ENCODE measurements at regions not wholly inside any gene's neighbourhood (a gene's known extent, or its start where the extent isn't known, plus 50 kb on each side); places are given as distances from the start of the nearest gene placed in this dataset.

DNA sequence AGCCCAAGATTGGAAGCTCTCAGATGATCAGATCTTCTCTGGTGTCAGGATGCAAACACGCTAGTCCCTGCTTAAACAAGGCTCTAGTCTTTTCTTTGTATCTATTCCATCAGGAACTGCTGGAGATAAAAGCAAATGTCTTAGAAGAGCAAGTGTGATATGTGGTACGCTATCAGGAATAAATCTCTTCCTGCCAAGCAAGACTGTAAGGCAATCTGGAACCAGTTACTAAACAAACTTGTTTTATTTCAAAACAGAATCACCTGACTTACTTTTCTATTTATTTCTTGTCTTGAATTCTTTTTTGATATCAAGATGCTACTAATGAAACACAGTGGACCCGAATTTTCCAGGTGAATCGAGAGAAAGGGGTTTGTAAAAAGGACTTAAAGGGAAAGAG is 139.9 kb upstream of the ZNF644 start:
- Histone ChIP-seq H3K27me3 (replicated peaks in 1 of 7) (no peaks in the 10 kb centered on the region), H3K36me3 (no peaks in the 10 kb centered on the region), H3K4me1 (peaks cover 0 to 6% (median 0%) of the 10 kb centered on the region in 6 donors), H3K27ac (no peak overlapping the region), H3K9me3 (no peaks in the 10 kb centered on the region), H3K4me3 (no peak overlapping the region)
- TF ChIP-seq POLR2AphosphoS5 (IDR thresholded peaks at IDR 0.05) (no peak), POLR2A (IDR thresholded peaks at IDR 0.05) (no peak)
- TF ChIP-seq, protein P1, sequence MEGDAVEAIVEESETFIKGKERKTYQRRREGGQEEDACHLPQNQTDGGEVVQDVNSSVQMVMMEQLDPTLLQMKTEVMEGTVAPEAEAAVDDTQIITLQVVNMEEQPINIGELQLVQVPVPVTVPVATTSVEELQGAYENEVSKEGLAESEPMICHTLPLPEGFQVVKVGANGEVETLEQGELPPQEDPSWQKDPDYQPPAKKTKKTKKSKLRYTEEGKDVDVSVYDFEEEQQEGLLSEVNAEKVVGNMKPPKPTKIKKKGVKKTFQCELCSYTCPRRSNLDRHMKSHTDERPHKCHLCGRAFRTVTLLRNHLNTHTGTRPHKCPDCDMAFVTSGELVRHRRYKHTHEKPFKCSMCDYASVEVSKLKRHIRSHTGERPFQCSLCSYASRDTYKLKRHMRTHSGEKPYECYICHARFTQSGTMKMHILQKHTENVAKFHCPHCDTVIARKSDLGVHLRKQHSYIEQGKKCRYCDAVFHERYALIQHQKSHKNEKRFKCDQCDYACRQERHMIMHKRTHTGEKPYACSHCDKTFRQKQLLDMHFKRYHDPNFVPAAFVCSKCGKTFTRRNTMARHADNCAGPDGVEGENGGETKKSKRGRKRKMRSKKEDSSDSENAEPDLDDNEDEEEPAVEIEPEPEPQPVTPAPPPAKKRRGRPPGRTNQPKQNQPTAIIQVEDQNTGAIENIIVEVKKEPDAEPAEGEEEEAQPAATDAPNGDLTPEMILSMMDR (IDR thresholded peaks at IDR 0.05 in 8 of 11, conservative IDR thresholded peaks at IDR 0.05 in 3 of 11), result no peak
- 70 to 83% (median 73%) methylated on average over 4 of the region's 4 CpGs for WGBS, 5 donors
- DNase-seq, result no peak
- intact Hi-C loops (cut with DNase I; ENCODE audit: low total_unique reads), result no loop called here

GRCh38 chr1:91161166-91161565 is 139.3 kb upstream of the ZNF644 start:
- no peak for DNase-seq
- Histone ChIP-seq H3K4me3 (no peak overlapping the region), H3K36me3 (no peaks in the 10 kb centered on the region), H3K27ac (no peak overlapping the region), H3K27me3 (replicated peaks in 1 of 7) (no peaks in the 10 kb centered on the region), H3K4me1 (peaks cover 0 to 6% (median 0%) of the 10 kb centered on the region in 6 donors), H3K9me3 (no peaks in the 10 kb centered on the region)
- intact Hi-C loops (cut with DNase I; ENCODE audit: low total_unique reads), result no loop called here
- TF ChIP-seq POLR2A (IDR thresholded peaks at IDR 0.05) (no peak), POLR2AphosphoS5 (IDR thresholded peaks at IDR 0.05) (no peak)
- TF ChIP-seq, protein P1 (IDR thresholded peaks at IDR 0.05 in 8 of 11, conservative IDR thresholded peaks at IDR 0.05 in 3 of 11), result no peak
- 72 to 86% (median 81%) methylated on average over 9 of the region's 9 CpGs for WGBS, 5 donors

GRCh38 chr1:91160363-91161075 is 138.7 kb upstream of the ZNF644 start:
- Histone ChIP-seq H3K4me3 (no peak overlapping the region), H3K9me3 (no peaks in the 10 kb centered on the region), H3K4me1 (peaks cover 0 to 6% (median 0%) of the 10 kb centered on the region in 6 donors), H3K36me3 (no peaks in the 10 kb centered on the region), H3K27ac (no peak overlapping the region), H3K27me3 (replicated peaks in 1 of 7) (no peaks in the 10 kb centered on the region)
- no peak for DNase-seq
- TF ChIP-seq POLR2A (IDR thresholded peaks at IDR 0.05) (no peak), POLR2AphosphoS5 (IDR thresholded peaks at IDR 0.05) (no peak)
- TF ChIP-seq, protein P1 (IDR thresholded peaks at IDR 0.05 in 8 of 11, conservative IDR thresholded peaks at IDR 0.05 in 3 of 11), result no peak
- WGBS, 5 donors, result 79 to 94% (median 90%) methylated on average over 14 of the region's 14 CpGs
- intact Hi-C loops (cut with DNase I; ENCODE audit: low total_unique reads), result no loop called here

DNA sequence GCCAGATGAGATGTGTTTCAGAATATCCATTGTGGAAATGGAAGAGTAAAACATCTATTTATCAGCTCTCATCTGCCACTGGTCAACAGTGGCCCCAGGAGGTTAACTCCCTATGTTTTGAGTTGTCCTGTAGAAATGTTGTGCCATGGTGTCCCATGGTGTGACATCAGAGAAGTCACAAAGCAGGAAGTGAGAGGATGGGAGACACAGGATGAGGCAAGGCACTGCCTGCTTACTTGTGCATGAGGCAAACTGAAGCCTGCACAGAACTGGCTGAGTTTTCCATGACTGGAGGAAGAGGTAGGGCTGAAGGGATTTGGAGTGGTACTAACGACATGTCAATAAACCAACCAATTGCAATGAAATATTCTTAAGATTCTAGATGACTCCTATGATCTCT is 131.5 kb upstream of the ZNF644 start:
- WGBS, 5 donors, result 81 to 100% (median 90%) methylated on average over 1 of the region's 1 CpG
- Histone ChIP-seq H3K9me3 (no peaks in the 10 kb centered on the region), H3K4me1 (no peaks in the 10 kb centered on the region), H3K4me3 (no peak overlapping the region), H3K27ac (no peak overlapping the region), H3K36me3 (no peaks in the 10 kb centered on the region), H3K27me3 (replicated peaks in 1 of 7) (peaks cover 0 to 6% (median 0%) of the 10 kb centered on the region in 7 donors)
- TF ChIP-seq, protein P1 (IDR thresholded peaks at IDR 0.05 in 8 of 11, conservative IDR thresholded peaks at IDR 0.05 in 3 of 11), result no peak
- TF ChIP-seq POLR2A (IDR thresholded peaks at IDR 0.05) (no peak), POLR2AphosphoS5 (IDR thresholded peaks at IDR 0.05) (no peak)
- intact Hi-C loops (cut with DNase I; ENCODE audit: low total_unique reads), result no loop called here
- no peak for DNase-seq
